Adrenal gland (tissue), 5 donors: ENCODE measurements at regions not wholly inside any gene's neighbourhood (a gene's known extent, or its start where the extent isn't known, plus 50 kb on each side); places are given as distances from the start of the nearest gene placed in this dataset.

Experiments used
- CTCF ChIP-seq, 6 experiments: fragments of 450-650 bp in 4 of 6; fragments of 200-600 bp in 2 of 6; sonication (generic) in 1 of 6; IDR thresholded peaks; 1 replicate in 5 of 6; 2 replicates in 1 of 6; pipeline versions ENCODE4 v1.5.1 to v1.8.0; 2016 to 2021; ENCODE audit warnings: antibody characterized with exemption in 6 of 6, mild to moderate bottlenecking in 2 of 6, moderate library complexity in 1 of 6
- POLR2A ChIP-seq, 2 donors: fragments of 450-650 bp; IDR thresholded peaks; one replicate each; pipeline ENCODE4 v1.6.1; 2017; ENCODE audit warnings: antibody characterized with exemption in 2 of 2, mild to moderate bottlenecking in 2 of 2, moderate library complexity in 1 of 2
- donor health status: DM: no; HTN: no; CAD: no.

GRCh38 chr11:128389461-128389976, 197.8 kb downstream of the ETS1 start:
- no peak for TF ChIP-seq CTCF (IDR thresholded peaks at IDR 0.05)
- TF ChIP-seq POLR2A (IDR thresholded peaks at IDR 0.05), result no peak
